HepG2 (cell line): ENCODE measurements at regions not wholly inside any gene's neighbourhood (a gene's known extent, or its start where the extent isn't known, plus 50 kb on each side); places are given as distances from the start of the nearest gene placed in this dataset.

Experiments used
- ATAC-seq: fragments of 200-7000 bp; cut with Tn5 transposase; 3 replicates; pipeline ENCODE4 v1.9.1; 2020; ENCODE audit warnings: mild to moderate bottlenecking, moderate library complexity
- BruUV-seq: library from RNA; stranded (reverse); fragments of 400-500 nt; replicated peaks from 2 replicates; lab custom pipeline; 2021; lab: Mats Ljungman, UMichigan
- CTCF ChIA-PET: fragments of 300-600 bp; formaldehyde crosslinking; extraction: SDS; loops from one replicate; lab custom pipeline; 2021; ENCODE audit warnings: low total read pairs, inconsistent platforms, low intra/inter-chr PET ratio; lab: Yijun Ruan, JAX
- POLR2A ChIA-PET: fragments of 350-600 bp; sonication (Branson Sonifier 250); formaldehyde crosslinking; loops from one replicate; lab custom pipeline; 2020; ENCODE audit warnings: antibody characterized with exemption, inconsistent platforms; lab: Yijun Ruan, JAX
- DNase-seq: peaks from one replicate; pipeline ENCODE4 v3.0.0-alpha.2; 2015; ENCODE audit warnings: low spot score
- FAIRE-seq: peaks from 3 replicates; lab custom pipeline; 2011; peaks lifted over from hg19 to GRCh38; lab: Jason Lieb, UNC
- H2AFZ ChIP-seq: one replicate; pipeline ENCODE4 v1.6.1; 2011; ENCODE audit warnings: low read length, inconsistent platforms
- H3K27ac ChIP-seq: fragments of 300-600 bp; 3 replicates; pipeline ENCODE4 v1.8.0; 2011; ENCODE audit warnings: mixed run types, mild to moderate bottlenecking, mixed read lengths, low read length, inconsistent platforms; ENCODE audit not compliant: insufficient read depth; ENCODE audit errors: extremely low read length
- H3K27me3 ChIP-seq, 2 experiments: fragments of 200-600 bp in 1 of 2; 2 replicates in 1 of 2; 3 replicates in 1 of 2; pipeline versions ENCODE4 v1.6.0 to v1.8.0; 2011; ENCODE audit warnings: low read length in 2 of 2, mild to moderate bottlenecking in 2 of 2, moderate library complexity in 2 of 2, inconsistent platforms in 1 of 2; ENCODE audit not compliant: insufficient read depth in 2 of 2, control insufficient read depth in 1 of 2
- H3K36me3 ChIP-seq, 2 experiments: fragments of 200-600 bp in 1 of 2; replicated peaks in 1 of 2; 2 replicates in 1 of 2; 3 replicates in 1 of 2; pipeline versions ENCODE4 v1.5.1 to v1.8.0; 2011; ENCODE audit warnings: low read length in 2 of 2, inconsistent platforms in 1 of 2; ENCODE audit not compliant: insufficient read depth in 2 of 2, control insufficient read depth in 1 of 2
- H3K4me1 ChIP-seq: 2 replicates; pipeline ENCODE4 v1.5.1; 2012; ENCODE audit warnings: low read length, inconsistent platforms; ENCODE audit not compliant: insufficient read depth
- H3K4me2 ChIP-seq: 2 replicates; pipeline ENCODE4 v1.6.0; 2011; ENCODE audit warnings: low read depth, low read length, inconsistent platforms
- H3K4me3 ChIP-seq, 3 experiments: fragments of 200-600 bp in 1 of 3; sonication (generic), shearing (Covaris generic) in 1 of 3; replicated peaks in 1 of 3; 2 replicates each; pipeline ENCODE4 v1.5.1; 2011 to 2016; ENCODE audit warnings: low read length in 3 of 3, inconsistent platforms in 2 of 3, low read depth in 2 of 3, mild to moderate bottlenecking in 2 of 3, control low read depth in 1 of 3, mixed read lengths in 1 of 3; ENCODE audit not compliant: insufficient read depth in 1 of 3
- H3K79me2 ChIP-seq: one replicate; pipeline ENCODE4 v1.6.1; 2011; ENCODE audit warnings: low read length, inconsistent platforms; ENCODE audit not compliant: insufficient read depth
- H3K9ac ChIP-seq: 2 replicates; pipeline ENCODE4 v1.6.0; 2011; ENCODE audit warnings: mild to moderate bottlenecking, low read depth, low read length, inconsistent platforms; ENCODE audit not compliant: insufficient read depth
- H3K9me3 ChIP-seq: 2 replicates; pipeline ENCODE4 v1.5.1; 2012; ENCODE audit warnings: mild to moderate bottlenecking, low read length
- H4K20me1 ChIP-seq: 2 replicates; pipeline ENCODE4 v1.6.0; 2011; ENCODE audit warnings: inconsistent platforms, mild to moderate bottlenecking, low read length, moderate library complexity; ENCODE audit not compliant: insufficient read depth
- ARHGAP35 ChIP-seq: sonication (generic); formaldehyde crosslinking; IDR thresholded peaks from 2 replicates; pipeline ENCODE4 v1.9.0; 2022; ENCODE audit warnings: mild to moderate bottlenecking, inconsistent platforms, moderate library complexity, missing genetic modification reagents, borderline replicate concordance
- GABPB1 ChIP-seq: IDR thresholded peaks from 2 replicates; pipeline ENCODE4 v1.6.1; 2016; ENCODE audit warnings: mild to moderate bottlenecking, missing genetic modification reagents, moderate library complexity, missing compliant biosample characterization
- NFRKB ChIP-seq: fragments of 450-650 bp; IDR thresholded peaks from 2 replicates; pipeline ENCODE4 v1.6.1; 2017
- ZNF317 ChIP-seq: sonication (generic); formaldehyde crosslinking; IDR thresholded peaks from 2 replicates; pipeline ENCODE4 v1.5.0; 2020; ENCODE audit warnings: mild to moderate bottlenecking, missing genetic modification reagents
- WGBS: methylation state at CpG from one replicate; pipeline ENCODE4 v1.1.6; 2017; ENCODE audit warnings: low lambda C conversion rate; 5-methylcytosine and 5-hydroxymethylcytosine counted together
- in situ Hi-C: cut with HindIII; loops from 2 replicates; pipeline ENCODE4 v1.10.0; 2017; ENCODE audit warnings: low pct_unique_long_range_greater_than_20kb; ENCODE audit not compliant: extremely low pct_ligation_motif_present
- intact Hi-C: fragments of 100-400 bp; cut with micrococcal nuclease; formaldehyde crosslinking; loops from one replicate; pipeline ENCODE4 v1.10.0; 2022; ENCODE audit not compliant: unreplicated experiment
- TF ChIP-seq, protein P1 (sequence below): sonication (generic); formaldehyde crosslinking; IDR thresholded peaks from 2 replicates; pipeline ENCODE4 v1.5.1; 2020; ENCODE audit warnings: mild to moderate bottlenecking, missing genetic modification reagents, borderline replicate concordance
- TF ChIP-seq, protein P2 (sequence below): sonication (generic); formaldehyde crosslinking; IDR thresholded peaks from 2 replicates; pipeline ENCODE4 v1.5.1; 2020; ENCODE audit warnings: missing genetic modification reagents, mild to moderate bottlenecking, borderline replicate concordance

DNA sequence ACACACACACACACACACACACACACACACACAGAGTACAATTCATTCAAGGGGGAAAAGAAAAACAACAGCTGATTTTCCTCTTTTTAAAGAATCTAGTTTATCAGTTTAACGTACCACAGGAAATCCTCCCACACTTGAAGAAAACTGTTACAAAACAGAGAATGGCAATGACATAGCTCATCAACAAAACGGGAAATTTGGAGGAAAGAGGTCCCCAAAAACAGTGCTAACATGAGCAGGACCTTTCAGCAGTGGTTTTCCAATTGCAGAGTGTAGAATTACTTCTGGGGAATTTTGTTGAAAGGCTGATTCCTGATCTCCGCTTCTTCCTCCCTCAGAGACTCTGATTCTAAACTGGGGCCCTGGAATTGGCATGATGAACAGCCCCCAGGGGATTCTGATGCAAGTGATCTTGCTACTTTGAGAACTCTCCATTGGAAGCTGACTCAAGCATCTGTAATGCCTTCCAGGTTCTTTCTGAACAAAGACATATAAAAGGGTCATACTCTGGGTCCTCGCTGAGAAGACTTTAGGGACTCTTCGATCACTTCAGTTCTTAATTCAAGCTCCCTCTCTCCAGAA is 442.6 kb upstream of the PROK2 start (continued):
- TF ChIP-seq, protein P1, sequence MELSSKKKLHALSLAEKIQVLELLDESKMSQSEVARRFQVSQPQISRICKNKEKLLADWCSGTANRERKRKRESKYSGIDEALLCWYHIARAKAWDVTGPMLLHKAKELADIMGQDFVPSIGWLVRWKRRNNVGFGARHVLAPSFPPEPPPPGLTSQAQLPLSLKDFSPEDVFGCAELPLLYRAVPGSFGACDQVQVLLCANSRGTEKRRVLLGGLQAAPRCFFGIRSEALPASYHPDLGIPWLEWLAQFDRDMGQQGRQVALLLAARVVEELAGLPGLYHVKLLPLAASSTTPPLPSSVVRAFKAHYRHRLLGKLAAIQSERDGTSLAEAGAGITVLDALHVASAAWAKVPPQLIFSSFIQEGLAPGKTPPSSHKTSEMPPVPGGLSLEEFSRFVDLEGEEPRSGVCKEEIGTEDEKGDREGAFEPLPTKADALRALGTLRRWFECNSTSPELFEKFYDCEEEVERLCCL = no peak
- no peak for TF ChIP-seq ARHGAP35 (CRISPR knock-in tag)
- TF ChIP-seq GABPB1 = no peak

DNA sequence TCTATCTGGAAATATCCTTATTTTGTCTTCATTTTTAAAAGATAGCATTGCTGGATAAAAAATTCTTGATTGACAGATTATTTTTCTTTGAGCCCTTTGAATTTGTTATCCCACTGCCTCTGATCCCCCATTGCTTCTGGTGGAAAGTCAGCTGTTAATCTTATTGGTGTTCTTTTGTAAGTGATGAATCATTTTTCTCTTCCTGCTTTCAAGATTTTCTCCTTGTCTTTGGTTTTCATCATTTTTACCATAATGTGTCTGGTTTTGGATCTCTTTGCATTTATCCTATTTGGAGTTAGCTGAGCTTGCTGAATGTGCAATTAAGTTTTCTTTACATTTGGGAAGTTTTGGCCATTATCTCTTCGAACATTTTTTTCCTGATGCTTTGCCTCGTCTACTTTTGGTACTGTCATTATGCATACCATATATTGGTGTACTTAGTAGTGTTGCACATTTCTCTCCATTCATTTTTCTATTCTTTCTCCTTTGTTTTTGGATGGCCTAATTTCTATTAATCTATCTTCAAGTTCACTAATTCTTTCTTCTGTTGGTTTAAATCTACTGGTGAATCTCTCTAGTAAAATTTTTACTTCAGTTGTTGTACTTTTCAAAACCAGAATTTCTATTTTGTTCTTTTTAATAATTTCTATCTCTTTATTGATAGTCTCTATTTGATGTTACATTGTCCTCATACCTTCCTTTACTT is 440.0 kb upstream of the PROK2 start:
- Histone ChIP-seq H3K4me1 (no peaks in the 10 kb centered on the region), H3K36me3 (no peaks in the 10 kb centered on the region)
- WGBS = 37% methylated on average over 2 of the region's 2 CpGs
- in situ Hi-C loops = no loop called here
- TF ChIP-seq ZNF317 (CRISPR knock-in tag) (peak; percentile 100), NFRKB (no peak)
- TF ChIP-seq, protein P2, sequence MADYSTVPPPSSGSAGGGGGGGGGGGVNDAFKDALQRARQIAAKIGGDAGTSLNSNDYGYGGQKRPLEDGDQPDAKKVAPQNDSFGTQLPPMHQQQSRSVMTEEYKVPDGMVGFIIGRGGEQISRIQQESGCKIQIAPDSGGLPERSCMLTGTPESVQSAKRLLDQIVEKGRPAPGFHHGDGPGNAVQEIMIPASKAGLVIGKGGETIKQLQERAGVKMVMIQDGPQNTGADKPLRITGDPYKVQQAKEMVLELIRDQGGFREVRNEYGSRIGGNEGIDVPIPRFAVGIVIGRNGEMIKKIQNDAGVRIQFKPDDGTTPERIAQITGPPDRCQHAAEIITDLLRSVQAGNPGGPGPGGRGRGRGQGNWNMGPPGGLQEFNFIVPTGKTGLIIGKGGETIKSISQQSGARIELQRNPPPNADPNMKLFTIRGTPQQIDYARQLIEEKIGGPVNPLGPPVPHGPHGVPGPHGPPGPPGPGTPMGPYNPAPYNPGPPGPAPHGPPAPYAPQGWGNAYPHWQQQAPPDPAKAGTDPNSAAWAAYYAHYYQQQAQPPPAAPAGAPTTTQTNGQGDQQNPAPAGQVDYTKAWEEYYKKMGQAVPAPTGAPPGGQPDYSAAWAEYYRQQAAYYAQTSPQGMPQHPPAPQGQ (CRISPR knock-in tag) = no peak
- TF ChIP-seq, all 625 proteins: peak for 1
- intact Hi-C loops = no loop called here
- BruUV-seq = no TSS peak
- no peak for ATAC-seq
- ChIA-PET POLR2A (no interaction called here), CTCF (no interaction called here)
- Histone ChIP-seq H2AFZ (no peak overlapping the region), H3K9ac (no peak overlapping the region), H3K27ac (no peak overlapping the region), H3K4me3 (no peak overlapping the region), H3K4me2 (no peak overlapping the region), H3K79me2 (no peaks in the 10 kb centered on the region), H4K20me1 (no peaks in the 10 kb centered on the region), H3K27me3 (no peaks in the 10 kb centered on the region), H3K9me3 (peaks cover 20% of the 10 kb centered on the region)
- DNase-seq = no peak
- FAIRE-seq = no peak
